Stomach (tissue), 4 donors: ENCODE measurements at regions not wholly inside any gene's neighbourhood (a gene's known extent, or its start where the extent isn't known, plus 50 kb on each side); places are given as distances from the start of the nearest gene placed in this dataset.

Source experiments
- CTCF ChIP-seq, 7 experiments: fragments of 450-650 bp in 4 of 7; fragments of 200-600 bp in 3 of 7; sonication (generic) in 3 of 7; IDR thresholded peaks; one replicate each; pipeline ENCODE4 v1.5.1; 2016 to 2019; ENCODE audit warnings: antibody characterized with exemption in 7 of 7, control low read depth in 2 of 7, mild to moderate bottlenecking in 1 of 7
- EP300 ChIP-seq: sonication (generic); formaldehyde crosslinking; IDR thresholded peaks from one replicate; pipeline ENCODE4 v1.6.1; 2017; ENCODE audit warnings: antibody characterized with exemption
- POLR2A ChIP-seq, 4 donors: fragments of 450-650 bp; IDR thresholded peaks; one replicate each; pipeline ENCODE4 v1.6.1; 2016; ENCODE audit warnings: antibody characterized with exemption in 4 of 4, control low read depth in 2 of 4, mild to moderate bottlenecking in 1 of 4, moderate library complexity in 1 of 4
- POLR2AphosphoS5 ChIP-seq, 3 donors: sonication (generic); formaldehyde crosslinking; IDR thresholded peaks; one replicate each; pipeline ENCODE4 v1.6.1; 2016; ENCODE audit warnings: antibody characterized with exemption in 3 of 3

- TF ChIP-seq EP300 (no peak), CTCF (IDR thresholded peaks at IDR 0.05) (no peak), POLR2AphosphoS5 (IDR thresholded peaks at IDR 0.05) (no peak), POLR2A (IDR thresholded peaks at IDR 0.05) (no peak)
Measured at GRCh38 chr18:30623401-30624065, 419.0 kb downstream of the DSC3 start.
